Ovary (tissue), 7 donors: ENCODE measurements at regions not wholly inside any gene's neighbourhood (a gene's known extent, or its start where the extent isn't known, plus 50 kb on each side); places are given as distances from the start of the nearest gene placed in this dataset.

ENCODE experiments used
- DNase-seq, 5 donors: peaks; one replicate each; pipeline ENCODE4 v3.0.0-alpha.2; 2019 to 2020
- H3K27ac ChIP-seq, 2 donors: fragments of 200-600 bp; one replicate each; pipeline versions ENCODE4 v1.5.1 to v1.8.0; 2019 to 2022
- H3K27me3 ChIP-seq: fragments of 200-600 bp; one replicate; pipeline ENCODE4 v1.8.0; 2022
- H3K36me3 ChIP-seq: fragments of 200-600 bp; sonication (generic); one replicate; pipeline ENCODE4 v1.5.1; 2019
- H3K4me1 ChIP-seq: one replicate; pipeline ENCODE4 v1.8.1; 2013; ENCODE audit warnings: mild to moderate bottlenecking, moderate library complexity; ENCODE audit not compliant: insufficient read depth
- H3K4me3 ChIP-seq: fragments of 200-600 bp; sonication (generic); one replicate; pipeline ENCODE4 v1.5.1; 2017
- H3K9me3 ChIP-seq, 2 donors: fragments of 200-600 bp in 1 of 2; sonication (generic) in 1 of 2; one replicate each; pipeline versions ENCODE4 v1.5.1 to v1.8.1; 2013 to 2019; ENCODE audit warnings: mild to moderate bottlenecking in 1 of 2, moderate library complexity in 1 of 2
- EP300 ChIP-seq: sonication (generic); formaldehyde crosslinking; IDR thresholded peaks from one replicate; pipeline ENCODE4 v1.6.1; 2017; ENCODE audit warnings: antibody characterized with exemption
- POLR2A ChIP-seq: fragments of 450-650 bp; IDR thresholded peaks from one replicate; pipeline ENCODE4 v1.6.1; 2017; ENCODE audit warnings: antibody characterized with exemption, mild to moderate bottlenecking, moderate library complexity
- WGBS, 3 donors: extraction: QIAGEN DNeasy Blood & Tissue Kit in 1 of 3; methylation state at CpG; one replicate each; pipeline versions ENCODE4 v1.1.5 to v1.1.7; 2013 to 2017; 5-methylcytosine and 5-hydroxymethylcytosine counted together
- intact Hi-C, 4 donors: fragments of 100-400 bp; cut with DNase I; formaldehyde crosslinking; loops; one replicate each; pipeline versions ENCODE4 v1.11.0 to v1.15.1; 2022 to 2023
- TF ChIP-seq, protein P1 (sequence below), 3 donors: fragments of 450-650 bp in 2 of 3; fragments of 200-600 bp in 1 of 3; IDR thresholded peaks; one replicate each; pipeline versions ENCODE4 v1.5.1 to v1.8.0; 2016 to 2022; ENCODE audit warnings: antibody characterized with exemption in 3 of 3, mild to moderate bottlenecking in 1 of 3
- donor health status: DM: no; HTN: no; CAD: no; lungs with moderate emphysema.
- donor health status: DM: no; HTN: no; CAD: no.
- donor health status: Bipolar disorder and iron deficiency.
- donor health status: DM: no; HTN: no; CAD: no.
- donor health status: DM: yes; HTN: yes; CAD: no.

DNA sequence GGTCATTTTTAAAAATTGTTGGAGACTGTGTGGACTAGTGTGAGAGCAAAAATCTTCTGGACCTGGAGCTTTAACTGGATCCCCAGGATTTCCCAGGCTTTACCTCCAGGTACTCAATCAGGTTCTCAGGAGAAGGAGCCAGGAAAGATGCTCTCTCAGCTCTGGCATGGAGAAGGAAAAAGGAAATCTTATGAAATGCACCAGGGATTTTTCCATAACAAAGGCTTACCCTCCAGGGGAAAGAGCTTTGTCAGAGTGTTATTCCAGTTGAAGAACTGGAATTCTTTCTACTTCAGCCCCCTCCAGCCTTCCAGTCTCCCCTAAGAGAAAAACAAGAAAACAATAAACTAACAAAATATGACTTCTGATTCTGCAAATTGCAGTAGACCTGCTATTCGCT lies 436.7 kb upstream of the ANKRD30A start:
- no peaks in the 10 kb centered on the region for H3K27me3 ChIP-seq
- no peaks in the 10 kb centered on the region for H3K4me1 ChIP-seq
- TF ChIP-seq EP300 (no peak), POLR2A (no peak)
- TF ChIP-seq, protein P1, sequence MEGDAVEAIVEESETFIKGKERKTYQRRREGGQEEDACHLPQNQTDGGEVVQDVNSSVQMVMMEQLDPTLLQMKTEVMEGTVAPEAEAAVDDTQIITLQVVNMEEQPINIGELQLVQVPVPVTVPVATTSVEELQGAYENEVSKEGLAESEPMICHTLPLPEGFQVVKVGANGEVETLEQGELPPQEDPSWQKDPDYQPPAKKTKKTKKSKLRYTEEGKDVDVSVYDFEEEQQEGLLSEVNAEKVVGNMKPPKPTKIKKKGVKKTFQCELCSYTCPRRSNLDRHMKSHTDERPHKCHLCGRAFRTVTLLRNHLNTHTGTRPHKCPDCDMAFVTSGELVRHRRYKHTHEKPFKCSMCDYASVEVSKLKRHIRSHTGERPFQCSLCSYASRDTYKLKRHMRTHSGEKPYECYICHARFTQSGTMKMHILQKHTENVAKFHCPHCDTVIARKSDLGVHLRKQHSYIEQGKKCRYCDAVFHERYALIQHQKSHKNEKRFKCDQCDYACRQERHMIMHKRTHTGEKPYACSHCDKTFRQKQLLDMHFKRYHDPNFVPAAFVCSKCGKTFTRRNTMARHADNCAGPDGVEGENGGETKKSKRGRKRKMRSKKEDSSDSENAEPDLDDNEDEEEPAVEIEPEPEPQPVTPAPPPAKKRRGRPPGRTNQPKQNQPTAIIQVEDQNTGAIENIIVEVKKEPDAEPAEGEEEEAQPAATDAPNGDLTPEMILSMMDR (IDR thresholded peaks at IDR 0.05) = no peak
- H3K4me3 ChIP-seq = no peak overlapping the region
- WGBS, 3 donors = 89 to 100% (median 90%) methylated on average over 1 of the region's 1 CpG
- no peak overlapping the region for H3K27ac ChIP-seq
- no peak for DNase-seq
- no peaks in the 10 kb centered on the region for H3K9me3 ChIP-seq
- H3K36me3 ChIP-seq = no peaks in the 10 kb centered on the region
- intact Hi-C loops = no loop called here

DNA sequence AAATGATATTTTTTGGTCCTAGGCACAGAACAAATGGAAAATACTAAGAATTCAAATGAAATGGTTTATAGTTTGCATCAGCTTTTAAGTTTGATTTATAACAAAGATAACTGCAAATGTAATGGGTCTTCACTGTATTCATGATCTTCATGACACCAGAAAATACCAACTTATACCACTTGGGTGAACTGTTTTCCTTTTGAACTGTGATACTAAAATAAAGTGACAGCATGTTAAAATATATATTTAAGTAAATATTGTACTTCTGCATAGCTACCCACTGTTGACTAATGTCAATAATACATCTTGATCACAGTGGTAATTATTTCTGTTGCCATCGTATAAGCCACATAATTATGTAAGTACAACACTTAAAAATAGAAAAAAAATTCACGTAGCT lies 442.0 kb upstream of the ANKRD30A start:
- 45 to 93% (median 92%) methylated on average over 2 of the region's 2 CpGs for WGBS, 3 donors
- Histone ChIP-seq H3K27me3 (no peaks in the 10 kb centered on the region), H3K27ac (no peak overlapping the region), H3K9me3 (no peaks in the 10 kb centered on the region), H3K4me3 (no peak overlapping the region), H3K4me1 (no peaks in the 10 kb centered on the region), H3K36me3 (no peaks in the 10 kb centered on the region)
- intact Hi-C loops = no loop called here
- no peak for DNase-seq
- TF ChIP-seq EP300 (no peak), POLR2A (no peak)
- TF ChIP-seq, protein P1 (IDR thresholded peaks at IDR 0.05) = no peak

DNA sequence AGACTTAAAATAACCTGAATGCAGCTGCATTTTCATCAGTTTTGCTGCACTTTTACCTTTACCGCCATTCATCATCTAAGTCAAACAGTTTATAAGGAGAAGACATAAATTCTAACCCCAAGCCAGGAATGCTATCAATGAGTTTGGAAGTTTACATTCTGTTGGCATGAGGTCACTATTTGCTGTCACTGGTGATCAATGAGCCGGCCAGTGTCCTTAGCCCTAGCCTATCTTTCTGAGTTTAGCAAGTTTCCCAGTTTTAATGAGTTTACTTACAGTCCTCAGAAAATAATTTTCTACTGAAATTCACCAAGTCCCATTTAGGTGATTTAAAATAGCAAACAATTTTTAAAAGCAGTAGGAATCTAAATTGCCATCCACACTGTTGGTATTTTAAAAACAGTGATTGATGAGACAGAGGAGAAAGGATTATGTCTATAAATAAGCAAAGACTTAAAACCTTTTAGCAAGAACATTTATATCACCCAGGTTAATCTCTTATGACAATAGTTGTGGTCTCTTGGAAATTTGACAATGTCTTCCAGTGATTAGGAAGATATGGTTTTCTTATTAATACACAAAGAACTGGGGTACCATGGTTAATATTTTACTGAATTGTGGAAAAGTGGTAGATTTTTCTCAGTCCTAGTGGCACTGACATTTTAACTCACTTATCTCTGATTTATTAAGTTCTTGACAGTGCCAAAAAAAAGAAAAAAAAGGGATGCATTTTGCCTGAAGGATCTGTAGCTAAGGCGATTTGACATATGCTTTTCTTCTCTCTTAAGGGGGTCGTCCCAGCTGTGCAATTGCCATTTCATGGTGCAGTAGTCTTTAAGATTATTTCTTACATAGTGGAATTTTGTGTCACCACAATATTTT lies 443.4 kb upstream of the ANKRD30A start:
- H3K27me3 ChIP-seq = no peaks in the 10 kb centered on the region
- no peak for TF ChIP-seq EP300
- intact Hi-C loops = no loop called here
- no peaks in the 10 kb centered on the region for H3K4me1 ChIP-seq
- H3K36me3 ChIP-seq = no peaks in the 10 kb centered on the region
- 72 to 74% (median 74%) methylated on average over 4 of the region's 4 CpGs for WGBS, 3 donors
- H3K4me3 ChIP-seq = no peak overlapping the region
- no peak for DNase-seq
- H3K9me3 ChIP-seq = no peaks in the 10 kb centered on the region
- no peak overlapping the region for H3K27ac ChIP-seq

DNA sequence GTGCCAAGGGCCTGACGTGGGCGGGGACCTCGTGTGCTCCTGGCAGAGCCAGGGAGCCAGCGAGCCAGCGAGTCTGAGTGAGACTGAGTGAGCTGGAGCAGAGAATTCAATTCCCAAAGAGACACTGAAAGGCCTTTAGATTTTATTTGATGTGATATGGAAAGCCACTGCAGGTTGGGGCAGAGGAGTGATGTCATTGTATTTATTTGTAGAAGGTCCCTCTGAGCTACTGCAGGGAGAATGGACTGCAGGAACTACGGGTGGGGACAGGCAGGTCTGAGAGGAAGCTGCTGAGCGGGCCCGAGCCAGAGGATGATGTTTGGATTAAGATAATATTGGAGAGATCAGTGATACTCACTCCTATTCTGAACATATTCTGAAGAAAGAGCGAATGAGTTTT lies 445.8 kb upstream of the ANKRD30A start:
- Histone ChIP-seq H3K9me3 (no peaks in the 10 kb centered on the region), H3K4me1 (no peaks in the 10 kb centered on the region), H3K27me3 (no peaks in the 10 kb centered on the region), H3K27ac (no peak overlapping the region), H3K4me3 (no peak overlapping the region), H3K36me3 (no peaks in the 10 kb centered on the region)
- TF ChIP-seq EP300 (no peak), POLR2A (no peak)
- TF ChIP-seq, protein P1 (IDR thresholded peaks at IDR 0.05) = no peak
- intact Hi-C loops = no loop called here
- no peak for DNase-seq
- WGBS, 3 donors = 92 to 95% (median 94%) methylated on average over 9 of the region's 9 CpGs

DNA sequence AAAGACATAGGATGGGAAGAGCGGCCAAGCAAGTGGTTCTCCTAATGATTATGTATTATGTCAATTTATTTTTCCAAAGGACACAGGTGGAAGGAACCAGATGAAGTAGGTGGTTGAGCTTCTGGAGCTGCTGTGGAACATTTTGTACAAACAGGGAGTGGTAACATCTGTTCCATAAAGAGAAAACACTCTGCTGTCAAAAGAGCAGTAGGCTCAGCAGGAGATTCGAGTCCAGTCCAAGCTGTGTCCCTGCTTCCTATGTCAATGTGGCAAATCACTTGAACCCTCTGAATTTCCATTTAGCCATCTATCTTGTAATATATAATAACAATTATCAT lies 448.0 kb upstream of the ANKRD30A start:
- H3K36me3 ChIP-seq = no peaks in the 10 kb centered on the region
- WGBS, 3 donors = 60 to 67% (median 64%) methylated on average over 2 of the region's 2 CpGs
- DNase-seq = no peak
- no peak overlapping the region for H3K27ac ChIP-seq
- intact Hi-C loops = no loop called here
- TF ChIP-seq POLR2A = no peak
- TF ChIP-seq EP300 = no peak
- TF ChIP-seq, protein P1 (IDR thresholded peaks at IDR 0.05) = no peak
- H3K27me3 ChIP-seq = no peaks in the 10 kb centered on the region
- no peaks in the 10 kb centered on the region for H3K9me3 ChIP-seq
- no peak overlapping the region for H3K4me3 ChIP-seq
- H3K4me1 ChIP-seq = no peaks in the 10 kb centered on the region
